Lower leg skin (tissue), 4 donors: ENCODE measurements at regions not wholly inside any gene's neighbourhood (a gene's known extent, or its start where the extent isn't known, plus 50 kb on each side); places are given as distances from the start of the nearest gene placed in this dataset.

Source experiments
- DNase-seq, 2 donors: peaks; one replicate each; pipeline ENCODE4 v3.0.0-alpha.2; 2019; ENCODE audit warnings: low spot score in 2 of 2
- H3K4me3 ChIP-seq: fragments of 200-600 bp; sonication (generic); 2 replicates; pipeline ENCODE4 v1.5.1; 2017; ENCODE audit warnings: mild to moderate bottlenecking, low read depth; ENCODE audit not compliant: poor library complexity, severe bottlenecking
- POLR2A ChIP-seq, 2 donors: fragments of 450-650 bp; IDR thresholded peaks; one replicate each; pipeline ENCODE4 v1.6.1; 2016 to 2017; ENCODE audit warnings: antibody characterized with exemption in 2 of 2, mild to moderate bottlenecking in 1 of 2, moderate library complexity in 1 of 2
- WGBS, 2 donors: methylation state at CpG; one replicate each; pipeline ENCODE4 v1.1.5; 2018; 5-methylcytosine and 5-hydroxymethylcytosine counted together
- intact Hi-C: fragments of 100-400 bp; cut with DNase I; formaldehyde crosslinking; loops from one replicate; pipeline ENCODE4 v1.15.0; 2023; ENCODE audit warnings: low total_unique reads
- TF ChIP-seq, protein P1 (sequence below), 3 donors: fragments of 450-650 bp; IDR thresholded peaks; one replicate each; pipeline ENCODE4 v1.5.1; 2016; ENCODE audit warnings: antibody characterized with exemption in 3 of 3, mild to moderate bottlenecking in 3 of 3, moderate library complexity in 2 of 3

DNA sequence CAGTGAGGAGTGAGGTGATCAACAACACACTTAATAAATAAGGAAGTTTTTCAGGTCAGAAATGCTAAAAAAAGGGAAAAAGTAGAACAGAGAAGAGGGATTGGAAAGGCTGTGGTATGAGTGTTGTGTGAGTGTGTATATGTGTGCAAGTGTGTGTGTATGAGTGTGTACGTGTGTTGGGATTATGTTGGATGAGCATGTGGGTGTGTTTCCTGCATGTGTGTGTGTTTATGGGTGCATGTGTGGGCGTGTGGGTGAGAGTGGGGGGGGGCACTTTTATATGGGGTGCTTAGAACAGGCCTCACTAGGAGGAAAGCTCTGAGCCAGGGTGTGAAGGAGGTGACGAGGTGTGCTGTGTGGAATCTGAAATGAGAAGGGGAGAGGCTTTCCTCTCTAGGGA lies 116.8 kb upstream of the SLC22A23 start:
- WGBS, 2 donors: 72 to 75% methylated on average over 3 of the region's 3 CpGs
- DNase-seq: no peak
- no peak overlapping the region for H3K4me3 ChIP-seq
- no peak for TF ChIP-seq POLR2A (IDR thresholded peaks at IDR 0.05)
- TF ChIP-seq, protein P1, sequence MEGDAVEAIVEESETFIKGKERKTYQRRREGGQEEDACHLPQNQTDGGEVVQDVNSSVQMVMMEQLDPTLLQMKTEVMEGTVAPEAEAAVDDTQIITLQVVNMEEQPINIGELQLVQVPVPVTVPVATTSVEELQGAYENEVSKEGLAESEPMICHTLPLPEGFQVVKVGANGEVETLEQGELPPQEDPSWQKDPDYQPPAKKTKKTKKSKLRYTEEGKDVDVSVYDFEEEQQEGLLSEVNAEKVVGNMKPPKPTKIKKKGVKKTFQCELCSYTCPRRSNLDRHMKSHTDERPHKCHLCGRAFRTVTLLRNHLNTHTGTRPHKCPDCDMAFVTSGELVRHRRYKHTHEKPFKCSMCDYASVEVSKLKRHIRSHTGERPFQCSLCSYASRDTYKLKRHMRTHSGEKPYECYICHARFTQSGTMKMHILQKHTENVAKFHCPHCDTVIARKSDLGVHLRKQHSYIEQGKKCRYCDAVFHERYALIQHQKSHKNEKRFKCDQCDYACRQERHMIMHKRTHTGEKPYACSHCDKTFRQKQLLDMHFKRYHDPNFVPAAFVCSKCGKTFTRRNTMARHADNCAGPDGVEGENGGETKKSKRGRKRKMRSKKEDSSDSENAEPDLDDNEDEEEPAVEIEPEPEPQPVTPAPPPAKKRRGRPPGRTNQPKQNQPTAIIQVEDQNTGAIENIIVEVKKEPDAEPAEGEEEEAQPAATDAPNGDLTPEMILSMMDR (IDR thresholded peaks at IDR 0.05): no peak
- intact Hi-C loops: no loop called here

DNA sequence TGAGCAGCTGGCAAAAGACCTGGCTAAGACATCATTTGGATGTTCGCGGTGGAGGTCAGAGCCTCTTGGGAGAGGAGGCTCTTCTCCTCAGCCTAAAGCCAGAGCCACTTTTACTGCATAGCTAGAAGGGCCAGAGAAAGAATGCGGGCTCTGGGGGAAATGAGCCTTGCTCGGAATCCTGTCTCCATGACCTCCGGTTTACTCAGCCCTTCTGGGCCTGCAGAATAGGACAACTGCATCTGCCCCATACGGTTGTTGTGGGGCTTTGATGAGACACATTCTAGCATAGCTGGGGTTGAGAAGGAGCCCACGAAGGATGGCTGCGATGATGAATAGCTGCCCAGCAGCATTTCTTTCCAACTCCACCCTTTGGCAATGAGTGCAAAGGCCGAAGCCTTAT lies 115.0 kb upstream of the SLC22A23 start:
- no peak for DNase-seq
- WGBS, 2 donors: 65 to 85% methylated on average over 9 of the region's 9 CpGs
- intact Hi-C loops: no loop called here
- no peak for TF ChIP-seq POLR2A (IDR thresholded peaks at IDR 0.05)
- TF ChIP-seq, protein P1 (IDR thresholded peaks at IDR 0.05): no peak
- H3K4me3 ChIP-seq: no peak overlapping the region

DNA sequence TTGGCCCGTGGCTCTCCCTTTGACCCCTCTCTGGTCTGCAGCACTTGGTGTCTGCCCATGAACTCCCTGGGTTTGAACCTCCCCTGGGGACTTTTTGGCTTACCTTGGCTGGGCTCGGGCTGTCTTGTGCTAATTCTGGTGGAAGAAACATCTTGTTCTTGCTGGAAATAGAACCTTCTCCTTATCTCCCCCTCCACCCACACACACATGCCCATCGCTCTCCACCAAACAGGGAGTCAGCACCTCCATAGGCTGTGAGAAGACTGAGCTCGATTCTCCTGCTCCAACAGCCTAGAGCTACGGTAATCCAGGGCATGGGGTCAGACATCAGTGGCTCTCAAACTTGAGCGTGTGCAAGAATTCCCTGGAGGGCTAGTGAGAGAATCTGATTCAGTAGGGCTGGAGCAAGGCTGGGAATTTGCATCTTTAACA lies 114.4 kb upstream of the SLC22A23 start:
- DNase-seq: no peak
- WGBS, 2 donors: 74 to 82% methylated on average over 6 of the region's 6 CpGs
- TF ChIP-seq POLR2A (IDR thresholded peaks at IDR 0.05): no peak
- TF ChIP-seq, protein P1 (IDR thresholded peaks at IDR 0.05): no peak
- H3K4me3 ChIP-seq: no peak overlapping the region
- intact Hi-C loops: no loop called here

DNA sequence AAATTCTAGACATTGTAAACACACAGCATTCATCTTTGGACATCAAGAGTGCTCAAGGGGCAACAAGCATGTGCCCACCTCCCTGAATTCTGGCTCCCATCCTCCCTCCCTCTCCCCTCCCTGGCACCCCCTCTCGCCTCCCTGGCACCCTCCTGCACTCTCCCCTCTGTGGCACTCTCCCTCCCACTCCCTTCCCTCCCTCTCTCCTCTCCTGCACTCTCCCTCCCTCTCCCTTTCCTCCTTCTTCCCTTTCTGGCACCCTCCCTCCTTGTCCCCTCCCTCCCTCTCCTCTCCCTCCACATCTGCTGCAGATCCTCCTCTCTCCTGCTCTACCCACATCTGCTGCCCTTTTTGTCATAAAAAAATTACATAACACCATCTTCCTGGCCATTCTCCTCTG lies 113.0 kb upstream of the SLC22A23 start:
- TF ChIP-seq POLR2A (IDR thresholded peaks at IDR 0.05): no peak
- TF ChIP-seq, protein P1 (IDR thresholded peaks at IDR 0.05): no peak
- H3K4me3 ChIP-seq: no peak overlapping the region
- intact Hi-C loops: no loop called here
- WGBS, 2 donors: 58 to 78% methylated on average over 1 of the region's 1 CpG
- DNase-seq: no peak

DNA sequence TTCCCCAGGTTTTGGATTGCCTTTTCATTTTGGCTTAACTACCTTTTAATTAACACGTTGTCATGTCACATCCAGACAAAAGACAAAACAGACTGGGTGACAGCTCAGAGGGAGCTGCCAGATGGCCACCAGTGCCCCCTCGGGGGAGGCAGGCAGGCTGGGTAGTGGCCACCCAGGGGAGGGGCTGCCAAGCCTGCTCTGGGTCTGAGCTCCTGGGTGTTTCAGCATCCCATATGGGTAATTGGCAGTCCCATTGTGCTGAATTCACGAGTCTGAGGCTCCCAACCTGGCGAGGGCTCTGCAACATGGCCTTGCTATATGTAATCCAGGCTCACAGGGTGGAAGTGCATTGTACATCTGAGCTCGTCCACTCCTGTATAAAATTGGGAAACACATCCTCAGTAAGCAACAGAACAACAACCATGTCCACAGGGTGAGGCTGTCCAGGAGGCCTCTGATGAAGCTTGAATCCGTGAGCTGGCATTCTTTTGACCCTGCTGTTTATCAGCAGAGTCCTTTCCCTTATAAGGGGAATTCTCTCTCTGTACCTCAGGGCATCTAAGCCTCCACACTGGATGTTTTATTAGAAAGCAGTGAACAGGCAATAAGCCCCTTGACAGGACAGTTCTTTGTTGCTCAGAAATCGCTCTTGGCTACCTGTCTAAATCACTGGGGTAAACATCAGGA lies 111.7 kb upstream of the SLC22A23 start:
- no peak for TF ChIP-seq POLR2A (IDR thresholded peaks at IDR 0.05)
- TF ChIP-seq, protein P1 (IDR thresholded peaks at IDR 0.05): no peak
- peak in 1 of 2 donors; percentile 64 for DNase-seq
- intact Hi-C loops: no loop called here
- H3K4me3 ChIP-seq: no peak overlapping the region
- WGBS, 2 donors: 66 to 81% methylated on average over 7 of the region's 7 CpGs

DNA sequence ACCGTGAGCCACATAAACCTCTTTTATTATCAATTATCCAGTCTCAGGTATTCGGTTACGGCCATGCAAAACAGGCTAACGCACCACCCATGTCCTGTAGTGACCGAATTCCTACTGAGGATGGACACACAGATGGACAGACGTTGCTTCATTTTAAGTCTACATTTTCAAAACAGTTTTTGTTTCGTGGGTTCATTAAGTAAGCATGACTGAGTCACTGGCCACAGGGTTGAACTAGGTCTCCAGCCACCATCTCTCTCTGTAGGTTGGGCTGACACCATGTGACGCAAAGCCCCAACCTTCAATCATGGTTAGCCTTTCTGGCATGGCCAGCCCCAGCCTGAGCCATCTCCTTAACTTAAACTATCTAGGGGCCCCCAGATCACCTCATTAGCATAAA lies 110.0 kb upstream of the SLC22A23 start:
- WGBS, 2 donors: 93 to 94% methylated on average over 8 of the region's 8 CpGs
- H3K4me3 ChIP-seq: no peak overlapping the region
- peak in 1 of 2 donors; percentile 39 for DNase-seq
- intact Hi-C loops: no loop called here
- TF ChIP-seq POLR2A (IDR thresholded peaks at IDR 0.05): no peak
